Endothelial cell of umbilical vein (primary cell): ENCODE measurements at regions not wholly inside any gene's neighbourhood (a gene's known extent, or its start where the extent isn't known, plus 50 kb on each side); places are given as distances from the start of the nearest gene placed in this dataset.

Experiments used
- EZH2 ChIP-seq: IDR thresholded peaks from 2 replicates; pipeline ENCODE4 v1.6.1; 2012; ENCODE audit warnings: borderline replicate concordance, low read depth, mild to moderate bottlenecking, moderate library complexity, low read length, inconsistent platforms; ENCODE audit not compliant: severe bottlenecking
- GATA2 ChIP-seq: IDR thresholded peaks from 2 replicates; pipeline ENCODE4 v1.7.0; 2011; ENCODE audit warnings: low read depth, mild to moderate bottlenecking, moderate library complexity, mixed read lengths, low read length; ENCODE audit not compliant: insufficient read length, insufficient read depth
- POLR2A ChIP-seq: IDR thresholded peaks from 2 replicates; pipeline ENCODE4 v1.6.1; 2012; ENCODE audit warnings: low read depth, mild to moderate bottlenecking, control low read depth, low read length
- POLR2AphosphoS5 ChIP-seq: IDR thresholded peaks from 2 replicates; pipeline ENCODE4 v1.6.1; 2012; ENCODE audit warnings: low read depth, mild to moderate bottlenecking, control low read depth, low read length, moderate library complexity; ENCODE audit not compliant: insufficient read depth
- TF ChIP-seq, protein P1 (sequence below), 2 donors: IDR thresholded peaks; 1 replicate in 1 of 2; 2 replicates in 1 of 2; pipeline ENCODE4 v1.5.1; 2011; ENCODE audit warnings: low read length in 2 of 2, mild to moderate bottlenecking in 2 of 2, moderate library complexity in 2 of 2, control low read depth in 1 of 2, inconsistent platforms in 1 of 2, low read depth in 1 of 2; ENCODE audit not compliant: insufficient read depth in 1 of 2; ENCODE audit errors: extremely low read depth in 1 of 2
- TF ChIP-seq, protein P2 (sequence below): IDR thresholded peaks from 2 replicates; pipeline ENCODE4 v1.6.1; 2011; ENCODE audit not compliant: insufficient read depth, insufficient read length

DNA sequence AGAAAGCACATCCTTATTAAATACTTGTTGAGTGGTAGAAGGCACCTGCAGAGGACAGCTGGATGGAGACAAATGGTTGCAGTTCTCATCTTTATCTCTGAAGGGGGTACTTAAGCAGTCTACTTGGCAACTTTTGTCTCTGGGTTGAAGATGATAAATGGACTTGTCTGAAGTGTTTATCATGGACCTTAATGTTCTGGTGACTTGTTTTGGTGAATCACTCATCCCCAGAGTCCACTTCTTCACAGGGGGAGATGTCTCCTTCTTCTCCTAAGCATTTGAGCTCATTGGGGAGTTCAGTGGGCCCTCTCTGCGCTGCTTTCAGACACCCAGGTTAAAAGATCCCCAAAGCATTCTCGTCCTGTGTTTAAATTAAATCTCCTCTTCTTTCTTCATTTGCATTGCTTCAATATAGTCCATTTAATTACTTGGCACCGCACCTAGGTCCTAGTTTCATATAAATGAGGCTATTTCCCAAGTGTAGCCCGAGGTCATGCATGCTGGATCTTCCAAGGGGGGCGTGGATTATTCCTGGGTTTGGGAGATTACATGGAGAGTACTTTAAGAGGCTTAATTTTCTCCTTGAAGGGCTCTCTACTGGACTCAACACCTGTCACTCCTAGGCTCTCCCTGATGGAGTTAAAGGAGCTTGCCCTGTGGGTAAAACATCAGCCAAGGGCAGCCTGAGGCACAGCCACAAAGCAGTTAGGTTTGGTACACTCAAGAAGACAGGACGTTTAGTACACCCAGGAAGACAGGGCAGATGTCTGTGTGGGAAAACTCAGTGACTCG, 239.3 kb upstream of the C2CD4B start:
- TF ChIP-seq POLR2A (no peak), EZH2 (no peak), GATA2 (no peak), POLR2AphosphoS5 (no peak)
- TF ChIP-seq, protein P1, sequence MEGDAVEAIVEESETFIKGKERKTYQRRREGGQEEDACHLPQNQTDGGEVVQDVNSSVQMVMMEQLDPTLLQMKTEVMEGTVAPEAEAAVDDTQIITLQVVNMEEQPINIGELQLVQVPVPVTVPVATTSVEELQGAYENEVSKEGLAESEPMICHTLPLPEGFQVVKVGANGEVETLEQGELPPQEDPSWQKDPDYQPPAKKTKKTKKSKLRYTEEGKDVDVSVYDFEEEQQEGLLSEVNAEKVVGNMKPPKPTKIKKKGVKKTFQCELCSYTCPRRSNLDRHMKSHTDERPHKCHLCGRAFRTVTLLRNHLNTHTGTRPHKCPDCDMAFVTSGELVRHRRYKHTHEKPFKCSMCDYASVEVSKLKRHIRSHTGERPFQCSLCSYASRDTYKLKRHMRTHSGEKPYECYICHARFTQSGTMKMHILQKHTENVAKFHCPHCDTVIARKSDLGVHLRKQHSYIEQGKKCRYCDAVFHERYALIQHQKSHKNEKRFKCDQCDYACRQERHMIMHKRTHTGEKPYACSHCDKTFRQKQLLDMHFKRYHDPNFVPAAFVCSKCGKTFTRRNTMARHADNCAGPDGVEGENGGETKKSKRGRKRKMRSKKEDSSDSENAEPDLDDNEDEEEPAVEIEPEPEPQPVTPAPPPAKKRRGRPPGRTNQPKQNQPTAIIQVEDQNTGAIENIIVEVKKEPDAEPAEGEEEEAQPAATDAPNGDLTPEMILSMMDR (IDR thresholded peaks at IDR 0.05; ENCODE audit: extremely low read depth in 1 of 2, insufficient read depth in 1 of 2, low read depth in 1 of 2, low read length in 2 of 2), result no peak
- TF ChIP-seq, protein P2, sequence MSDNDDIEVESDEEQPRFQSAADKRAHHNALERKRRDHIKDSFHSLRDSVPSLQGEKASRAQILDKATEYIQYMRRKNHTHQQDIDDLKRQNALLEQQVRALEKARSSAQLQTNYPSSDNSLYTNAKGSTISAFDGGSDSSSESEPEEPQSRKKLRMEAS, result no peak
